GM12878 (cell line): ENCODE measurements at regions not wholly inside any gene's neighbourhood (a gene's known extent, or its start where the extent isn't known, plus 50 kb on each side); places are given as distances from the start of the nearest gene placed in this dataset.

Source experiments
- CBFB ChIP-seq: IDR thresholded peaks from 2 replicates; pipeline ENCODE4 v1.6.1; 2016; ENCODE audit warnings: antibody characterized with exemption, low read depth
- CHD4 ChIP-seq: fragments of 200-600 bp; sonication (generic); IDR thresholded peaks from 2 replicates; pipeline ENCODE4 v1.6.1; 2016; ENCODE audit warnings: mild to moderate bottlenecking
- TAF1 ChIP-seq: IDR thresholded peaks from 2 replicates; pipeline ENCODE4 v1.6.1; 2011; ENCODE audit warnings: mild to moderate bottlenecking, low read depth, low read length, borderline replicate concordance

DNA sequence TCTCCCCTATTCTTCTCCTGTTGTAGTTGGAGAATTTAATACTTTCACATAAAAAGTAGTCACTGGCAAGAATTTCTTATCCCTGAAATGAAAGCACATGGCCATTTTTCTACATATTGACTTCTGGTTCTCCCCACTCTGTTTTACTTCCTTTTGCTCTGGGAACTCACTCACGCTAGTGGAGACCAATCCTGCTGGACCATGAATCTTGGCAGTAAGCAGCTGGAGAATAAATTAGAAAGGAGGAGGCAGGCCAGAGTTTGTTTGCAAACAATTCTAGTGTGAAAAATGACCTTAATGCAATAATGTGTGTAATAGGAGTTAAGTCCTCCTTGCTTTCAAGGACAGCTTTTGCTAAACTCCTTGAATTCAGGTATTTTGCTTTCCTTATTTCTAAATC is 412.3 kb upstream of the CHORDC1 start:
- TF ChIP-seq TAF1: no peak
- no peak for TF ChIP-seq CHD4
- no peak for TF ChIP-seq CBFB
